ENCODE measurements at regions not wholly inside any gene's neighbourhood (a gene's known extent, or its start where the extent isn't known, plus 50 kb on each side); places are given as distances from the start of the nearest gene placed in this dataset.

DNA sequence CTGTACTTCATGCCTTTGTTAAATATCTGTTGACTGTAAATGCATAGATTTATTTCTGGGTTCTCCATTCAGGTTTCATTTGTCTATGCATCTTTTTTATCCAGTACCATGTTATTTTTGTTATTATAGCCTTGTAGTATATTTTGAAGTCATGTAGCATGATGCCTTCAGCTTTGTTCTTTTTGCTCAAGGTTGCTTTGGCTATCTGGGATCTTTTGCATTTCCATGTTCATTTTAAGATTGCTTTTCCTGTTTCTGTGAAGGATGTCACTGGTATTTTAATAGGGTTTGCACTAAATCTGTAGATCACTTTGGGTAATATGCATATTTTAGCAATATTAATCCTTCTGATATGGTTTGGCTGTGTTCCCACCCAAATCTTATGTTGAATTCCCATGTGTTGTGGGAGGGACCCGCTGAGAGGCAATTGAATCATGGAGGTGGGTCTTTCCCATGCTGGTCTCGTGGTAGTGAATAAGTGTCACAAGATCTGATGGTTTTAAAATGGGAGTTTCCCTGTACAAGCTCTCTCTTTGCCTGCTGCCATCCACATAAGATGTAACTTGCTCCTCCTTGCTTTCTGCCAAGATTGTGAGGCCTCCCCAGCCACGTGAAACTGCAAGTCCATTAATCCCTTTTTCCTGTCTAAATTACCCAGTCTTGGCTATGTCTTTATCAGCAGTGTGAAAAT lies 302.8 kb upstream of the SEMA3C start:
- 0% methylated on average over 3 of the region's 3 CpGs for WGBS (ENCODE audit: low lambda C conversion rate)
- BruUV-seq (replicated peaks), result no TSS peak
- Histone ChIP-seq H4K20me1 (ENCODE audit: insufficient read depth, low read length) (no peaks in the 10 kb centered on the region), H3K36me3 (replicated peaks in 1 of 2; ENCODE audit: control insufficient read depth in 1 of 2, insufficient read depth in 2 of 2, low read length in 2 of 2) (no peaks in the 10 kb centered on the region), H3K9ac (ENCODE audit: insufficient read depth, low read depth, low read length) (no peak overlapping the region), H3K27me3 (ENCODE audit: control insufficient read depth in 1 of 2, insufficient read depth in 2 of 2, low read length in 2 of 2) (no peaks in the 10 kb centered on the region), H3K4me1 (ENCODE audit: insufficient read depth, low read length) (no peaks in the 10 kb centered on the region), H3K4me3 (replicated peaks in 1 of 3; ENCODE audit: insufficient read depth in 1 of 3, low read depth in 2 of 3, low read length in 3 of 3) (no peak overlapping the region), H3K79me2 (ENCODE audit: insufficient read depth, low read length) (no peaks in the 10 kb centered on the region), H3K27ac (ENCODE audit: extremely low read length, insufficient read depth, low read length) (no peak overlapping the region), H3K4me2 (ENCODE audit: low read depth, low read length) (no peak overlapping the region), H3K9me3 (ENCODE audit: low read length) (peaks cover 21% of the 10 kb centered on the region; the same call in 1 of the 2 replicates), H2AFZ (ENCODE audit: low read length) (no peak overlapping the region)
- intact Hi-C loops (cut with micrococcal nuclease; ENCODE audit: unreplicated experiment), result no loop called here
- FAIRE-seq (no peak), DNase-seq (ENCODE audit: low spot score) (no peak), ATAC-seq (no peak)
- ChIA-PET POLR2A (no interaction called here), CTCF (ENCODE audit: low intra/inter-chr PET ratio, low total read pairs) (no interaction called here)
- in situ Hi-C loops (cut with HindIII; ENCODE audit: extremely low pct_ligation_motif_present, low pct_unique_long_range_greater_than_20kb), result no loop called here
- TF ChIP-seq ISX (CRISPR knock-in tag; conservative IDR thresholded peaks at IDR 0.05) (no peak), NCOR1 (IDR thresholded peaks at IDR 0.05; ENCODE audit: borderline replicate concordance, low read length) (no peak), ZNF546 (CRISPR knock-in tag; conservative IDR thresholded peaks at IDR 0.05) (no peak), STAG1 (CRISPR knock-in tag; IDR thresholded peaks at IDR 0.05) (no peak), SIN3A (IDR thresholded peaks at IDR 0.05; ENCODE audit: borderline replicate concordance, low read depth, low read length) (no peak), ZSCAN12 (CRISPR knock-in tag; IDR thresholded peaks at IDR 0.05) (no peak), TAF15 (IDR thresholded peaks at IDR 0.05; ENCODE audit: low read depth, low read length, poor library complexity, severe bottlenecking) (no peak), TBP (CRISPR knock-in tag; IDR thresholded peaks at IDR 0.05) (no peak), RNF2 (conservative IDR thresholded peaks at IDR 0.05; ENCODE audit: low read depth) (no peak), RARG (CRISPR knock-in tag; IDR thresholded peaks at IDR 0.05; ENCODE audit: low read depth) (no peak), ZBTB42 (CRISPR knock-in tag; IDR thresholded peaks at IDR 0.05) (no peak), NAIF1 (CRISPR knock-in tag; IDR thresholded peaks at IDR 0.05; ENCODE audit: borderline replicate concordance) (no peak), NFYB (CRISPR knock-in tag; IDR thresholded peaks at IDR 0.05) (no peak), SMAD9 (CRISPR knock-in tag; IDR thresholded peaks at IDR 0.05) (no peak), MATR3 (CRISPR knock-in tag; IDR thresholded peaks at IDR 0.05) (no peak), ZZZ3 (CRISPR knock-in tag; IDR thresholded peaks at IDR 0.05; ENCODE audit: borderline replicate concordance) (no peak), FOXO1 (CRISPR knock-in tag; IDR thresholded peaks at IDR 0.05) (no peak)
- TF ChIP-seq, protein P1, sequence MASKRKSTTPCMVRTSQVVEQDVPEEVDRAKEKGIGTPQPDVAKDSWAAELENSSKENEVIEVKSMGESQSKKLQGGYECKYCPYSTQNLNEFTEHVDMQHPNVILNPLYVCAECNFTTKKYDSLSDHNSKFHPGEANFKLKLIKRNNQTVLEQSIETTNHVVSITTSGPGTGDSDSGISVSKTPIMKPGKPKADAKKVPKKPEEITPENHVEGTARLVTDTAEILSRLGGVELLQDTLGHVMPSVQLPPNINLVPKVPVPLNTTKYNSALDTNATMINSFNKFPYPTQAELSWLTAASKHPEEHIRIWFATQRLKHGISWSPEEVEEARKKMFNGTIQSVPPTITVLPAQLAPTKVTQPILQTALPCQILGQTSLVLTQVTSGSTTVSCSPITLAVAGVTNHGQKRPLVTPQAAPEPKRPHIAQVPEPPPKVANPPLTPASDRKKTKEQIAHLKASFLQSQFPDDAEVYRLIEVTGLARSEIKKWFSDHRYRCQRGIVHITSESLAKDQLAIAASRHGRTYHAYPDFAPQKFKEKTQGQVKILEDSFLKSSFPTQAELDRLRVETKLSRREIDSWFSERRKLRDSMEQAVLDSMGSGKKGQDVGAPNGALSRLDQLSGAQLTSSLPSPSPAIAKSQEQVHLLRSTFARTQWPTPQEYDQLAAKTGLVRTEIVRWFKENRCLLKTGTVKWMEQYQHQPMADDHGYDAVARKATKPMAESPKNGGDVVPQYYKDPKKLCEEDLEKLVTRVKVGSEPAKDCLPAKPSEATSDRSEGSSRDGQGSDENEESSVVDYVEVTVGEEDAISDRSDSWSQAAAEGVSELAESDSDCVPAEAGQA (IDR thresholded peaks at IDR 0.05; ENCODE audit: low read depth), result no peak
- TF ChIP-seq, protein P1 (CRISPR knock-in tag; IDR thresholded peaks at IDR 0.05; ENCODE audit: borderline replicate concordance), result no peak
- TF ChIP-seq, protein P2, sequence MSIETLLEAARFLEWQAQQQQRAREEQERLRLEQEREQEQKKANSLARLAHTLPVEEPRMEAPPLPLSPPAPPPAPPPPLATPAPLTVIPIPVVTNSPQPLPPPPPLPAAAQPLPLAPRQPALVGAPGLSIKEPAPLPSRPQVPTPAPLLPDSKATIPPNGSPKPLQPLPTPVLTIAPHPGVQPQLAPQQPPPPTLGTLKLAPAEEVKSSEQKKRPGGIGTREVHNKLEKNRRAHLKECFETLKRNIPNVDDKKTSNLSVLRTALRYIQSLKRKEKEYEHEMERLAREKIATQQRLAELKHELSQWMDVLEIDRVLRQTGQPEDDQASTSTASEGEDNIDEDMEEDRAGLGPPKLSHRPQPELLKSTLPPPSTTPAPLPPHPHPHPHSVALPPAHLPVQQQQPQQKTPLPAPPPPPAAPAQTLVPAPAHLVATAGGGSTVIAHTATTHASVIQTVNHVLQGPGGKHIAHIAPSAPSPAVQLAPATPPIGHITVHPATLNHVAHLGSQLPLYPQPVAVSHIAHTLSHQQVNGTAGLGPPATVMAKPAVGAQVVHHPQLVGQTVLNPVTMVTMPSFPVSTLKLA (IDR thresholded peaks at IDR 0.05), result no peak

Measured in HepG2 (cell line).